Epithelial cell of proximal tubule (primary cell): ENCODE measurements at regions not wholly inside any gene's neighbourhood (a gene's known extent, or its start where the extent isn't known, plus 50 kb on each side); places are given as distances from the start of the nearest gene placed in this dataset.

Experiments used
- DNase-seq: peaks from one replicate; pipeline ENCODE4 v3.0.0-alpha.2; 2011; ENCODE audit warnings: low read depth
- H3K4me3 ChIP-seq: 2 replicates; pipeline ENCODE4 v1.5.1; 2011; ENCODE audit warnings: low read depth, mild to moderate bottlenecking, low read length
- CTCF ChIP-seq: conservative IDR thresholded peaks from 2 replicates; pipeline ENCODE4 v1.5.1; 2012; ENCODE audit warnings: low read depth, mild to moderate bottlenecking, low read length

DNA sequence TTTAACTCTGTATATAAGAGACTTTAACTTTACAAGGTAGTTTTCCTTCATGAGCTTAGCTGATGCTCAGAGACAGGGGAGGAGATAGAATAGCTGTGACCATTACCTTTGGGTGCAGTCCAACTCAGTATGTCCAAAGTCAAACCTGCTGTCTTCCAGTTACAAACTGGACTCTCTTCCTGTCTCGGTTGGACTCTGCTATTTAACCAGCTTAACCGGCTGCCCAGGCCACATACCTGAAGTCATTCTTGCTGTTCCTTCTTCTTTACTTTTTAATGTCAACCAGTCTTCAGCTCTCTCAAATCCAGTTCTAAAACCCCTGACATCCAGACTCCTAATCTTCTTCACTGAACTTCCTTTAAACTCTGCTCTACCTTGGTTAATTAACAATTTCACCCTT is 138.3 kb upstream of the TSHZ2 start:
- H3K4me3 ChIP-seq = no peak overlapping the region
- TF ChIP-seq CTCF = no peak
- DNase-seq = no peak

DNA sequence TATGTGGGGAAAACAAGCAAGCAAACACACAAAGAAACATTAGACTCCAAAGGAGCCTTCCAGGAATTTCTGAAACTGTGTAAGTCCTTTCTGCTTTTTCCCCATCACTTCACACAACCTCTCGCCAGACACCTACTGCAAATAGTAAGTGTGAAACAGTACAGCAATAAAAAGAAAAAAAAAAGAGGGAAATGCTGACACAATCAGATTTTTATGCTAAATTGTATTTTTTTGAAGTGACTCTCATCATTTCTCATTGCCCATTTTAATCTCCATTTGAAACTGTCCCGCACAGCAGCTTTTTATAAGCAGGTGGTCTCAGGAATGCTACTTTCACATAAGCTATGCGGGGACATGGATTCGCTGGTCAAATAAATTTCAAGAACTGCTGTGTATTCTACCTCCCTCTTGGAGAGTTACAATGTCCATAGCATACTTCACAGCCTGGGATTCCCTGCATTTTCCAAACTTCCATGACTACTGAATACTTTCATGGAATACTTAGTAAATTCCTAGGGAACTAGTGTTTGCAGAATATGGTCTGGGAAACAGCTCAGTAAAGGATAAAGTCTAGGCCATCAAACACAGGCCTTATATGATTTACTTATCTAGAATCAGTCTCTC is 139.9 kb upstream of the TSHZ2 start:
- no peak overlapping the region for H3K4me3 ChIP-seq
- no peak for TF ChIP-seq CTCF
- no peak for DNase-seq

- DNase-seq = no peak
- TF ChIP-seq CTCF = no peak
- no peak overlapping the region for H3K4me3 ChIP-seq
These were observed 141.6 kb upstream of the TSHZ2 start for GRCh38 chr20:52830598-52830997.

DNA sequence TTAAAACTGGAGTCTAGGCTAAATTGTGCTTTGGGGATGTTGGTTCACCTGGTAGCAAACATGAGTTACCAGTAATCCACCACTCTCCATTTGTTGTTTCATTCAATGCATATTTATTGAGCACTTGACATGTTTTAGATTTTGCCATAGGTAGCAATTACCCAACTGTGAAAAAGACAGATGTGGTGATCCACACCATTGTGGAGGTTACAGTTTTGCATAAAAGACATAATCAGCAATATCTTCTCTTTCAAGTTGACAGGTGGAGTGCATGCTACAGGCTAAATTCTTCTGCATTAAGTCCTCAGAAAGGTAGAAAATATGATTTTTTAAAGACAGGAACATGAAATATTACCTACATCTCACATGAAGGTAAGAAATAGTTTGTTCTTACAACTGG is 143.0 kb upstream of the TSHZ2 start:
- no peak for TF ChIP-seq CTCF
- H3K4me3 ChIP-seq = no peak overlapping the region

GRCh38 chr20:52828199-52828598 is 144.0 kb upstream of the TSHZ2 start:
- no peak for TF ChIP-seq CTCF
- no peak overlapping the region for H3K4me3 ChIP-seq
- DNase-seq = no peak

More for the DNA sequence above, 143.0 kb upstream of the TSHZ2 start:
- no peak for DNase-seq

DNA sequence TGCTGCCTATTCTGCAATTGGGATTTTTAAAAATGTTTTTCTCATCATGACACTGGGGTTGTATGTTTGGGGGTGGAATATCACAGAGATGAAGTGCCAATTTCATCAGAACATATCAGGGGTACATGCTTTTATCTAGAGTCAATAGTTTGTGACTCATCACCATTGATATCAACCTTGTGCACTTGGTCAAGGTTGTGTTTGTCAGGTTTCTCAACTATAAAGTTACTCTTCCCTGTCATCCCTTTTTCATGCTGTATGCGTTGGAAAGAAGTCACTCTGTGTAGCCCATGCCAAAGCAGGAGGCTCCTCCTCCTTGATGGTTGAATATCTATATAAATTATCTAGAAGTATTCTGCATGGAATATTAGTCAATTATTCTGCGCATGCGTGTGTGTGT is 145.4 kb upstream of the TSHZ2 start:
- TF ChIP-seq CTCF = no peak
- no peak overlapping the region for H3K4me3 ChIP-seq
- DNase-seq = no peak

GRCh38 chr20:52826321-52826720 is 145.8 kb upstream of the TSHZ2 start:
- no peak for TF ChIP-seq CTCF
- no peak for DNase-seq
- H3K4me3 ChIP-seq = no peak overlapping the region
